Keratinocyte (primary cell): ENCODE measurements at regions not wholly inside any gene's neighbourhood (a gene's known extent, or its start where the extent isn't known, plus 50 kb on each side); places are given as distances from the start of the nearest gene placed in this dataset.

Experiments used
- DNase-seq: peaks from one replicate; pipeline ENCODE4 v3.0.0-alpha.2; 2011; ENCODE audit warnings: low read depth, missing footprints, low spot score
- FAIRE-seq: peaks from 2 replicates; lab custom pipeline; 2011; peaks lifted over from hg19 to GRCh38; lab: Jason Lieb, UNC
- H2AFZ ChIP-seq: 2 replicates; pipeline ENCODE4 v1.6.0; 2012; ENCODE audit warnings: low read length, control low read depth, inconsistent platforms; ENCODE audit not compliant: control insufficient read depth
- H3K27ac ChIP-seq: 2 replicates; pipeline ENCODE4 v1.5.1; 2011; ENCODE audit warnings: low read length; ENCODE audit not compliant: control insufficient read depth, insufficient read depth
- H3K27me3 ChIP-seq: 3 replicates; pipeline ENCODE4 v1.6.0; 2011; ENCODE audit warnings: low read length; ENCODE audit not compliant: control insufficient read depth, insufficient read depth; ENCODE audit errors: extremely low read depth
- H3K36me3 ChIP-seq, 2 experiments: 2 replicates in 1 of 2; 3 replicates in 1 of 2; pipeline ENCODE4 v1.5.1; 2011; ENCODE audit warnings: low read length in 2 of 2, mild to moderate bottlenecking in 1 of 2; ENCODE audit not compliant: control insufficient read depth in 2 of 2, insufficient read depth in 2 of 2; ENCODE audit errors: extremely low read depth in 1 of 2
- H3K4me1 ChIP-seq: 3 replicates; pipeline ENCODE4 v1.5.1; 2011; ENCODE audit warnings: low read length; ENCODE audit not compliant: control insufficient read depth, insufficient read depth; ENCODE audit errors: extremely low read depth
- H3K4me2 ChIP-seq: 3 replicates; pipeline ENCODE4 v1.6.0; 2011; ENCODE audit warnings: low read depth, low read length; ENCODE audit not compliant: control insufficient read depth, insufficient read depth; ENCODE audit errors: extremely low read depth
- H3K4me3 ChIP-seq, 3 experiments: fragments of 200-600 bp in 1 of 3; sonication (generic) in 1 of 3; 2 replicates in 2 of 3; 3 replicates in 1 of 3; pipeline ENCODE4 v1.5.1; 2011 to 2016; ENCODE audit warnings: low read length in 3 of 3, mild to moderate bottlenecking in 3 of 3, control low read depth in 2 of 3, inconsistent platforms in 1 of 3, low read depth in 1 of 3, mixed read lengths in 1 of 3, mixed run types in 1 of 3, moderate library complexity in 1 of 3; ENCODE audit not compliant: control insufficient read depth in 2 of 3, insufficient read depth in 2 of 3; ENCODE audit errors: extremely low read depth in 1 of 3
- H3K79me2 ChIP-seq: 2 replicates; pipeline ENCODE4 v1.6.0; 2012; ENCODE audit warnings: low read length; ENCODE audit not compliant: control insufficient read depth, insufficient read depth
- H3K9ac ChIP-seq: 3 replicates; pipeline ENCODE4 v1.6.0; 2011; ENCODE audit warnings: low read length; ENCODE audit not compliant: control insufficient read depth, insufficient read depth; ENCODE audit errors: extremely low read depth
- H3K9me1 ChIP-seq: 3 replicates; pipeline ENCODE4 v1.6.0; 2011; ENCODE audit warnings: low read length; ENCODE audit not compliant: control insufficient read depth, insufficient read depth; ENCODE audit errors: extremely low read depth
- H3K9me3 ChIP-seq: 2 replicates; pipeline ENCODE4 v1.5.1; 2012; ENCODE audit warnings: low read depth, low read length; ENCODE audit not compliant: control insufficient read depth
- H4K20me1 ChIP-seq: 3 replicates; pipeline ENCODE4 v1.6.0; 2011; ENCODE audit warnings: low read length; ENCODE audit not compliant: control insufficient read depth, insufficient read depth; ENCODE audit errors: extremely low read depth
- CTCF ChIP-seq, 3 experiments: IDR thresholded peaks in 1 of 3; conservative IDR thresholded peaks in 1 of 3; optimal IDR thresholded peaks in 1 of 3; 2 replicates in 2 of 3; 3 replicates in 1 of 3; pipeline versions ENCODE3 to v1.5.1; 2011; ENCODE audit warnings: low read length in 3 of 3, mild to moderate bottlenecking in 3 of 3, moderate library complexity in 2 of 3, control low read depth in 1 of 3, inconsistent platforms in 1 of 3; ENCODE audit not compliant: insufficient read depth in 2 of 3; ENCODE audit errors: extremely low read depth in 1 of 3
- EZH2 ChIP-seq: IDR thresholded peaks from one replicate; pipeline ENCODE4 v1.6.1; 2012; ENCODE audit warnings: inconsistent platforms, mild to moderate bottlenecking, low read length, moderate library complexity
- dilution Hi-C: fragments of 300-500 bp; cut with MboI; formaldehyde crosslinking; loops from one replicate; pipeline ENCODE4 v1.7.0; 2020; ENCODE audit warnings: low sequenced_read_pairs; ENCODE audit not compliant: extremely low pct_ligation_motif_present

GRCh38 chr13:97883396-97883795, 70.1 kb upstream of the IPO5 start:
- Histone ChIP-seq H4K20me1 (no peaks in the 10 kb centered on the region), H3K36me3 (no peaks in the 10 kb centered on the region), H2AFZ (no peak overlapping the region), H3K9me3 (no peaks in the 10 kb centered on the region), H3K27me3 (peaks cover 4% of the 10 kb centered on the region), H3K79me2 (no peaks in the 10 kb centered on the region), H3K27ac (no peak overlapping the region), H3K4me1 (peaks cover 7% of the 10 kb centered on the region), H3K9ac (no peak overlapping the region), H3K4me2 (no peak overlapping the region), H3K9me1 (no peaks in the 10 kb centered on the region), H3K4me3 (no peak overlapping the region)
- no peak for FAIRE-seq
- dilution Hi-C loops = no loop called here
- DNase-seq = no peak
- no peak for TF ChIP-seq CTCF (optimal IDR thresholded peaks at IDR 0.05 in 1 of 3, IDR thresholded peaks at IDR 0.05 in 1 of 3, conservative IDR thresholded peaks at IDR 0.05 in 1 of 3; ENCODE audit: extremely low read depth in 1 of 3, insufficient read depth in 2 of 3, low read length in 3 of 3)
- no peak for TF ChIP-seq EZH2

- H3K36me3 ChIP-seq = no peaks in the 10 kb centered on the region
- no peak for DNase-seq
These were observed 68.6 kb upstream of the IPO5 start for GRCh38 chr13:97884707-97885468.

More at GRCh38 chr13:97884707-97885468, 68.6 kb upstream of the IPO5 start:
- no peak overlapping the region for H2AFZ ChIP-seq
- no peaks in the 10 kb centered on the region for H3K9me1 ChIP-seq
- H3K4me3 ChIP-seq = no peak overlapping the region
- no peak overlapping the region for H3K9ac ChIP-seq
- no peaks in the 10 kb centered on the region for H3K79me2 ChIP-seq
- dilution Hi-C loops = no loop called here
- H3K4me2 ChIP-seq = no peak overlapping the region
- H4K20me1 ChIP-seq = no peaks in the 10 kb centered on the region
- peaks cover 4% of the 10 kb centered on the region for H3K27me3 ChIP-seq
- H3K9me3 ChIP-seq = no peaks in the 10 kb centered on the region
- H3K4me1 ChIP-seq = peaks cover 2% of the 10 kb centered on the region
- no peak for TF ChIP-seq EZH2
- no peak for TF ChIP-seq CTCF (optimal IDR thresholded peaks at IDR 0.05 in 1 of 3, IDR thresholded peaks at IDR 0.05 in 1 of 3, conservative IDR thresholded peaks at IDR 0.05 in 1 of 3; ENCODE audit: extremely low read depth in 1 of 3, insufficient read depth in 2 of 3, low read length in 3 of 3)
- no peak overlapping the region for H3K27ac ChIP-seq
- no peak for FAIRE-seq
